ENCODE measurements at regions not wholly inside any gene's neighbourhood (a gene's known extent, or its start where the extent isn't known, plus 50 kb on each side); places are given as distances from the start of the nearest gene placed in this dataset.

- TF ChIP-seq GATA2 (IDR thresholded peaks at IDR 0.05; ENCODE audit: low read depth, low read length) (no peak), GATA3 (IDR thresholded peaks at IDR 0.05; ENCODE audit: low read depth, low read length) (no peak)
Observed at GRCh38 chr9:115675834-115676233, 477.8 kb upstream of the PAPPA start.

All from SH-SY5Y (cell line).